GM12873 (cell line): ENCODE measurements at regions not wholly inside any gene's neighbourhood (a gene's known extent, or its start where the extent isn't known, plus 50 kb on each side); places are given as distances from the start of the nearest gene placed in this dataset.

ENCODE experiments used
- CTCF ChIP-seq: IDR thresholded peaks from 2 replicates; pipeline ENCODE4 v1.5.1; 2012; ENCODE audit warnings: low read depth, mild to moderate bottlenecking, moderate library complexity, low read length, control low read depth; ENCODE audit not compliant: insufficient read depth; ENCODE audit errors: missing control alignments

GRCh38 chr18:2254977-2255376, 316.3 kb downstream of the METTL4 start:
- no peak for TF ChIP-seq CTCF

- no peak for TF ChIP-seq CTCF
These were observed 314.7 kb downstream of the METTL4 start for GRCh38 chr18:2256577-2256976.

GRCh38 chr18:2258954-2259353, 312.4 kb downstream of the METTL4 start:
- TF ChIP-seq CTCF = no peak

DNA sequence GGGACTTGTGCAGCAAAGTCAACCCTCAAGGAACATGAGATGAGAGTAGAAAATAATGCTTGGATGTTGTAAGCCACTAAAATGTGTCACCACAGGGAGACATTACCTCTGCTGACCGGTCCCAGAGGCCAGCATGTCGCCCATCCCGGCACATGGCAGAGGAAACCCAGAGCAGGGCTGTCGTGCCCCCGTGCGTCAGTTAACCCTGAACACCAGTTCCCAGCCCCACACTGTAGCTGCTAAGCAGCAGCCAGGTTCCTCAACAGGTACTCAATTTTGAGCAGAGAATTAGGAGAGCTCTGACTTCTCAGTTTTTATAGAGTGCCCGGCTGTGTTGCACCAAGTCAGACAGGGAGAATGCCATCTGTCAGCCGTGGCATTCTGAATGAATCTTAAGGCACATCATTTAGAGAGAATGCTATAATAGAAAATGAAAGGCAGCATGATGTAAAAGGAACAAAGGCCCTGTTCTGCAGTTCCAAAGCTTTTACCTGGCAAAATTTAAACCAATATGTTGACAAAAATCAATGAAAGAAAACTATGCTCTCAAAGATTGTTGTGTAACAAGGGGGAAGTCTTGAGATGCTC, 307.9 kb downstream of the METTL4 start:
- no peak for TF ChIP-seq CTCF

- TF ChIP-seq CTCF = no peak
These were observed 296.7 kb downstream of the METTL4 start for GRCh38 chr18:2274613-2275012.

- no peak for TF ChIP-seq CTCF
These were observed 290.2 kb downstream of the METTL4 start for GRCh38 chr18:2281086-2281485.

- TF ChIP-seq CTCF = no peak
These were observed 289.6 kb downstream of the METTL4 start for GRCh38 chr18:2281523-2282199.
